Esophagus muscularis mucosa (tissue), 3 donors: ENCODE measurements at regions not wholly inside any gene's neighbourhood (a gene's known extent, or its start where the extent isn't known, plus 50 kb on each side); places are given as distances from the start of the nearest gene placed in this dataset.

Experiments used
- POLR2A ChIP-seq: fragments of 450-650 bp; IDR thresholded peaks from one replicate; pipeline ENCODE4 v1.6.1; 2017; ENCODE audit warnings: antibody characterized with exemption, moderate library complexity, mild to moderate bottlenecking, low read depth
- POLR2AphosphoS5 ChIP-seq, 2 donors: sonication (generic); formaldehyde crosslinking; IDR thresholded peaks; one replicate each; pipeline ENCODE4 v1.6.1; 2017; ENCODE audit warnings: antibody characterized with exemption in 2 of 2
- TF ChIP-seq, protein P1 (sequence below), 3 experiments: fragments of 200-600 bp in 2 of 3; fragments of 450-650 bp in 1 of 3; sonication (generic) in 2 of 3; IDR thresholded peaks; one replicate each; pipeline ENCODE4 v1.5.1; 2017 to 2019; ENCODE audit warnings: antibody characterized with exemption in 3 of 3, mild to moderate bottlenecking in 2 of 3, moderate library complexity in 1 of 3

DNA sequence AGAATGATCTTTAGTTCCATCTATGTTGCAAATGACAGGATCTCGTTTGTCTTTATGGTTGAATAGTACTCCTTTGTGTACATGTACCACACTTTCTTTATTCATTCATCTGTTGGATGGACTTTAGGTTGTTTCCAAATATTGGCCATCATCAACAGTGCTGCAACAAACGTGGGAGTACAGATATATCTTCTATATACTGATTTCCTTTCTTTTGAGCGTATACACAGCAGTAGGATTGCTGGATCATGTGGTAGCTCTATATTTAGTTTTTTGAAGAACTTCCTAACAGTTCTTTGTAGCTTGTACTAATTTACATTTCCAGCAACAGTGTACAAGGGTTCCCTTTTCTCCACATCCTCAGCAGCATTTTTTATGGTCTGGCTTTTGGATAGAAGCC lies 407.5 kb upstream of the ANO5 start:
- TF ChIP-seq, protein P1, sequence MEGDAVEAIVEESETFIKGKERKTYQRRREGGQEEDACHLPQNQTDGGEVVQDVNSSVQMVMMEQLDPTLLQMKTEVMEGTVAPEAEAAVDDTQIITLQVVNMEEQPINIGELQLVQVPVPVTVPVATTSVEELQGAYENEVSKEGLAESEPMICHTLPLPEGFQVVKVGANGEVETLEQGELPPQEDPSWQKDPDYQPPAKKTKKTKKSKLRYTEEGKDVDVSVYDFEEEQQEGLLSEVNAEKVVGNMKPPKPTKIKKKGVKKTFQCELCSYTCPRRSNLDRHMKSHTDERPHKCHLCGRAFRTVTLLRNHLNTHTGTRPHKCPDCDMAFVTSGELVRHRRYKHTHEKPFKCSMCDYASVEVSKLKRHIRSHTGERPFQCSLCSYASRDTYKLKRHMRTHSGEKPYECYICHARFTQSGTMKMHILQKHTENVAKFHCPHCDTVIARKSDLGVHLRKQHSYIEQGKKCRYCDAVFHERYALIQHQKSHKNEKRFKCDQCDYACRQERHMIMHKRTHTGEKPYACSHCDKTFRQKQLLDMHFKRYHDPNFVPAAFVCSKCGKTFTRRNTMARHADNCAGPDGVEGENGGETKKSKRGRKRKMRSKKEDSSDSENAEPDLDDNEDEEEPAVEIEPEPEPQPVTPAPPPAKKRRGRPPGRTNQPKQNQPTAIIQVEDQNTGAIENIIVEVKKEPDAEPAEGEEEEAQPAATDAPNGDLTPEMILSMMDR (IDR thresholded peaks at IDR 0.05), result no peak
- no peak for TF ChIP-seq POLR2AphosphoS5 (IDR thresholded peaks at IDR 0.05)
- no peak for TF ChIP-seq POLR2A
